H1 (cell line): ENCODE measurements at regions not wholly inside any gene's neighbourhood (a gene's known extent, or its start where the extent isn't known, plus 50 kb on each side); places are given as distances from the start of the nearest gene placed in this dataset.

Experiments
- CTBP2 ChIP-seq: IDR thresholded peaks from 2 replicates; pipeline ENCODE4 v1.7.0; 2011; ENCODE audit warnings: borderline replicate concordance, mild to moderate bottlenecking, moderate library complexity, mixed read lengths, low read length; ENCODE audit not compliant: insufficient read depth, insufficient read length
- JUN ChIP-seq: IDR thresholded peaks from 2 replicates; pipeline ENCODE4 v1.6.1; 2011; ENCODE audit warnings: low read depth, mild to moderate bottlenecking, improper control_type of control experiment, low read length
- NRF1 ChIP-seq: IDR thresholded peaks from 2 replicates; pipeline ENCODE4 v1.6.1; 2011; ENCODE audit warnings: mild to moderate bottlenecking, low read depth, low read length, improper control_type of control experiment
- SIRT6 ChIP-seq: IDR thresholded peaks from one replicate; pipeline ENCODE4 v1.7.1; 2012; ENCODE audit warnings: low read length, inconsistent platforms
- TBP ChIP-seq: IDR thresholded peaks from 2 replicates; pipeline ENCODE4 v1.6.1; 2011; ENCODE audit warnings: low read depth, low read length, improper control_type of control experiment

DNA sequence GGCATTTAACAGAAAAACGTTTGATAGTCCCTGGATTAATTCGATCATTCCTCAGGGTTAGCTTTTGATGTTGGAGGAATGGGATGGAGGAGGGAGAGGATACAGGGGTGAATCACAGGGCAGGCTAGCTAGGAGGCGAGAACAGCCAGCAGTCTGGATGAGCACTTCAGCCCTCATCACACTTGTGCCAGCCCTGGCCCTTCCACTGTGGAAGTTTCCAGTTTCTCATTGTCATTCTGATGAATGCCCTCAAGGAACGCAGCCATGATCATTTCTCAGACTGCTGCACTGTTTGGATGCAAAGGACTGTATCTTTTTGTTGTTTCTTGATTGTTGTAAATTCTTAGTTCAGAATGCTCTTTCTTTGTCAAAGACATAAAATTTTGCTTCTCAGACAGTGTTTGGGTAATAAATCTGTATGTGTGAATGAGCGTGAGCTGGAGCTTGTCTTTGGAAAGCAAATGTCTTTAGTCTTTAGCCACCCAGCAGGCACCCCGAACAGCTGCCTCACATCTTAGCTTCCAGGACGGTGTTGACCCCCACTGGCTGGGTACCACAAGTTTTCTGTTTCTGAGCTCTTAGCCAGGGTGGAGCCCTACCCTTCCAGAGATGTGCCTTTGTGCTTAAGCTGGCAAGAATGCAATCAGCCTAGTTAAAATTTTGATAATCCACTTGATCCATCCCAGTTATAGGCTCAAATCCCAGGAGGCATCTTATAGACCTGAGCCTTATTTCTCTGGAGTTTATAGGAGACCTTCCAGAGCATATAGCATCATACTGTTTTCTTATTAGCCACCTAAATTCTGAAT is 121.1 kb downstream of the PDCD6IP start (continued):
- TF ChIP-seq CTBP2 (no peak), TBP (no peak), SIRT6 (no peak), JUN (no peak), NRF1 (no peak)
